OCI-LY7 (cell line): ENCODE measurements at regions not wholly inside any gene's neighbourhood (a gene's known extent, or its start where the extent isn't known, plus 50 kb on each side); places are given as distances from the start of the nearest gene placed in this dataset.

Source experiments
- BruUV-seq: library from RNA; stranded (reverse); fragments of 400-500 nt; replicated peaks from 2 replicates; lab custom pipeline; 2021; lab: Mats Ljungman, UMichigan
- CTCF ChIA-PET: fragments of 300-600 bp; sonication (Branson Sonifier 250); formaldehyde crosslinking; loops from one replicate; lab custom pipeline; 2022; ENCODE audit warnings: antibody characterized with exemption; ENCODE audit not compliant: unreplicated experiment; lab: Charles Lee
- POLR2A ChIA-PET: fragments of 300-600 bp; sonication (Branson Sonifier 250); formaldehyde crosslinking; loops from one replicate; lab custom pipeline; 2022; ENCODE audit warnings: antibody characterized with exemption; lab: Charles Lee
- DNase-seq: peaks from one replicate; pipeline ENCODE4 v3.0.0-alpha.2; 2015; ENCODE audit warnings: low spot score
- H2AFZ ChIP-seq: fragments of 200-600 bp; sonication (generic), shearing (Covaris generic); 2 replicates; pipeline ENCODE4 v1.6.1; 2014; ENCODE audit warnings: mild to moderate bottlenecking, antibody characterized with exemption, low read length, moderate library complexity
- H3K27ac ChIP-seq: fragments of 200-600 bp; sonication (generic); 2 replicates; pipeline ENCODE4 v1.5.1; 2014; ENCODE audit warnings: mixed run types, low read depth, mild to moderate bottlenecking, moderate library complexity, low read length, inconsistent platforms; ENCODE audit not compliant: poor library complexity, severe bottlenecking
- H3K36me3 ChIP-seq: fragments of 200-600 bp; sonication (generic); 2 replicates; pipeline ENCODE4 v1.6.1; 2014; ENCODE audit warnings: mild to moderate bottlenecking, antibody characterized with exemption, low read length, moderate library complexity, mixed read lengths; ENCODE audit not compliant: insufficient read depth
- H3K4me1 ChIP-seq: fragments of 200-600 bp; sonication (generic); 2 replicates; pipeline ENCODE4 v1.5.1; 2014; ENCODE audit warnings: mild to moderate bottlenecking, low read length; ENCODE audit not compliant: insufficient read depth, poor library complexity, severe bottlenecking
- H3K4me2 ChIP-seq: fragments of 200-600 bp; sonication (generic); 2 replicates; pipeline ENCODE4 v1.6.1; 2014; ENCODE audit warnings: mild to moderate bottlenecking, low read length
- H3K4me3 ChIP-seq: fragments of 200-600 bp; sonication (generic); 2 replicates; pipeline ENCODE4 v1.5.1; 2014; ENCODE audit warnings: mild to moderate bottlenecking, low read depth, low read length; ENCODE audit not compliant: poor library complexity, severe bottlenecking
- H3K79me2 ChIP-seq: fragments of 200-600 bp; sonication (generic); 2 replicates; pipeline ENCODE4 v1.6.1; 2016; ENCODE audit warnings: low read depth, mild to moderate bottlenecking, low read length, moderate library complexity, mixed read lengths; ENCODE audit not compliant: insufficient read depth
- H3K9me2 ChIP-seq: fragments of 200-600 bp; sonication (generic); 2 replicates; pipeline ENCODE4 v1.6.1; 2016; ENCODE audit warnings: mild to moderate bottlenecking, low read length, mixed read lengths; ENCODE audit not compliant: insufficient read depth
- H3K9me3 ChIP-seq: fragments of 200-600 bp; sonication (generic); 2 replicates; pipeline ENCODE4 v1.6.1; 2014; ENCODE audit warnings: mild to moderate bottlenecking, mixed run types, low read length, mixed read lengths
- H4K20me1 ChIP-seq: fragments of 200-600 bp; sonication (generic); 2 replicates; pipeline ENCODE4 v1.6.1; 2014; ENCODE audit warnings: mild to moderate bottlenecking, antibody characterized with exemption, low read length, moderate library complexity, mixed read lengths; ENCODE audit not compliant: insufficient read depth
- EZH2phosphoT487 ChIP-seq: fragments of 200-600 bp; sonication (generic); IDR thresholded peaks from 2 replicates; pipeline ENCODE4 v1.6.1; 2018; ENCODE audit warnings: low read depth, borderline replicate concordance, mild to moderate bottlenecking, mixed run types, antibody characterized with exemption, low read length, moderate library complexity, mixed read lengths
- intact Hi-C: fragments of 100-400 bp; cut with micrococcal nuclease; formaldehyde crosslinking; loops from one replicate; pipeline ENCODE4 v1.10.0; 2022; ENCODE audit not compliant: unreplicated experiment
- TF ChIP-seq, protein P1 (sequence below): fragments of 200-600 bp; sonication (generic); conservative IDR thresholded peaks from 2 replicates; pipeline ENCODE4 v1.5.1; 2014; ENCODE audit warnings: mild to moderate bottlenecking, antibody characterized with exemption, low read length, moderate library complexity, mixed read lengths

DNA sequence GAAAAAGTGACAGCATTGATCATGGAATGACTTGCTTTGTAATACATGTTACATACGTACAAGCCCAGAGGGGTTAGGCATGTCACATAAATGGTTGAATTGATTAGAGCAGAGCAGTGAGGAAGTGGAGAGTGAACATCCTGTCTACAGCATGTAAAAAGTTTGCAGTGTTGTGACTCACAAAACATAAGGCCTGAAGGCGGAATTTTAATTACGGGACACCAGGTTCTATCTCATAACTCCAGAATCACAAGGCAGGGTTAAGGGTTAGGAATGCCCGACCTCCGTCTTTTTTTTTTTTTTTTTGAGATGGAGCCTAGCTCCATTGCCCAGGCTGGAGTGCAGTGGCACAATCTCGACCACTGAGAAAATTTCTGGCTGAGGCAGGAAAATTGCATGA is 83.9 kb downstream of the MUC16 start:
- no peaks in the 10 kb centered on the region for H3K9me2 ChIP-seq
- H2AFZ ChIP-seq = no peak overlapping the region
- no peak overlapping the region for H3K27ac ChIP-seq
- ChIA-PET CTCF (no interaction called here), POLR2A (no interaction called here)
- no peak overlapping the region for H3K4me2 ChIP-seq
- H3K4me1 ChIP-seq = no peaks in the 10 kb centered on the region
- H4K20me1 ChIP-seq = no peaks in the 10 kb centered on the region
- H3K4me3 ChIP-seq = no peak overlapping the region
- no peaks in the 10 kb centered on the region for H3K9me3 ChIP-seq
- BruUV-seq = no TSS peak
- intact Hi-C loops = no loop called here
- TF ChIP-seq EZH2phosphoT487 = no peak
- TF ChIP-seq, protein P1, sequence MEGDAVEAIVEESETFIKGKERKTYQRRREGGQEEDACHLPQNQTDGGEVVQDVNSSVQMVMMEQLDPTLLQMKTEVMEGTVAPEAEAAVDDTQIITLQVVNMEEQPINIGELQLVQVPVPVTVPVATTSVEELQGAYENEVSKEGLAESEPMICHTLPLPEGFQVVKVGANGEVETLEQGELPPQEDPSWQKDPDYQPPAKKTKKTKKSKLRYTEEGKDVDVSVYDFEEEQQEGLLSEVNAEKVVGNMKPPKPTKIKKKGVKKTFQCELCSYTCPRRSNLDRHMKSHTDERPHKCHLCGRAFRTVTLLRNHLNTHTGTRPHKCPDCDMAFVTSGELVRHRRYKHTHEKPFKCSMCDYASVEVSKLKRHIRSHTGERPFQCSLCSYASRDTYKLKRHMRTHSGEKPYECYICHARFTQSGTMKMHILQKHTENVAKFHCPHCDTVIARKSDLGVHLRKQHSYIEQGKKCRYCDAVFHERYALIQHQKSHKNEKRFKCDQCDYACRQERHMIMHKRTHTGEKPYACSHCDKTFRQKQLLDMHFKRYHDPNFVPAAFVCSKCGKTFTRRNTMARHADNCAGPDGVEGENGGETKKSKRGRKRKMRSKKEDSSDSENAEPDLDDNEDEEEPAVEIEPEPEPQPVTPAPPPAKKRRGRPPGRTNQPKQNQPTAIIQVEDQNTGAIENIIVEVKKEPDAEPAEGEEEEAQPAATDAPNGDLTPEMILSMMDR = no peak
- no peaks in the 10 kb centered on the region for H3K36me3 ChIP-seq
- DNase-seq = no peak
- H3K79me2 ChIP-seq = no peaks in the 10 kb centered on the region

DNA sequence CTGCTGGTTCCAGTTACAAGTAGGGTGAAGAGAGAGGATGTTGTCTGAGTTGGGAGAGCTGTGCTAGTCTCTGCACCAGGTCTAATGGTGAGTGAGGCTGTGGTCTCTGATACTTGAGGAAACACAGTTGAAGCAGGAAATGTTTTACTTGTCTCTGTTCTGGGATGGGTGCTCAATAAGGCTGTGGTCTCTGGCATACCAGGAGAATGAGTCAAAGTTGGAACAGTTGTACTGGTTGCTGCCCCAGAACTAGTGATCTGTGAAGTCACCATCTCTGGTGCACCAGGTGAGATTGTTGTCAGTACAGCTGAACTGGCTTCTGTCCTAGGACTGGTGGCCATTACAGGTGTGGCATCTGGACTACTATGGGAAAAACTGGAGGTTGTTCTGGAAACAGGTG is 74.7 kb downstream of the MUC16 start:
- CTCF ChIA-PET = no interaction called here
- Histone ChIP-seq H3K79me2 (no peaks in the 10 kb centered on the region), H3K4me1 (no peaks in the 10 kb centered on the region)

DNA sequence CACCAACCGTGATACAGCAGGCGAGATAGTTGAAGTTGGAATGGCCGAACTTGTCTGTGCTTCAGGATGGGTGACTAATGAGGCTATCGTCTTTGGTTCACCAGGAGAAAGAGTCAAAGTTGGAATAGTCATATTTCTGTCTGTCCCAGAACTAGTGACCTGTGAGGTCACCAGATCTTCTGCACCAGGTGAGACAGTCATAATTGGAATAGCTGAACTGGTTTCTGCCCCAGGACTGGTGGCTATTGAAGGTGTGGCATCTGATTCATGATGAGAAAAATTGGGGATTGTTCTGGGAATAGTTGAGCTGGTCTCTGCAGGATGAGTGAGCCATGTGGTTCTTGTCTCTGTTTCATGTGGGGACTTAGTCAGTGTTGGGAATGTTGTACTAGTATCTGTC is 71.6 kb downstream of the MUC16 start:
- intact Hi-C loops = no loop called here
- CTCF ChIA-PET = no interaction called here
- DNase-seq = no peak
- Histone ChIP-seq H3K9me2 (no peaks in the 10 kb centered on the region), H4K20me1 (no peaks in the 10 kb centered on the region), H3K4me2 (no peak overlapping the region), H3K9me3 (no peaks in the 10 kb centered on the region), H3K4me3 (no peak overlapping the region), H3K27ac (no peak overlapping the region), H2AFZ (no peak overlapping the region), H3K4me1 (no peaks in the 10 kb centered on the region), H3K36me3 (no peaks in the 10 kb centered on the region), H3K79me2 (no peaks in the 10 kb centered on the region)
- no TSS peak for BruUV-seq
- POLR2A ChIA-PET = no interaction called here
- TF ChIP-seq EZH2phosphoT487 = no peak
- TF ChIP-seq, protein P1 = no peak

More for the DNA sequence above, 74.7 kb downstream of the MUC16 start:
- Histone ChIP-seq H3K9me3 (no peaks in the 10 kb centered on the region), H3K36me3 (no peaks in the 10 kb centered on the region), H3K4me3 (no peak overlapping the region), H3K4me2 (no peak overlapping the region), H4K20me1 (no peaks in the 10 kb centered on the region), H3K9me2 (no peaks in the 10 kb centered on the region), H3K27ac (no peak overlapping the region), H2AFZ (no peak overlapping the region)
- no TSS peak for BruUV-seq
- DNase-seq = no peak
- intact Hi-C loops = no loop called here
- TF ChIP-seq, protein P1 = no peak
- TF ChIP-seq EZH2phosphoT487 = no peak
- POLR2A ChIA-PET = no interaction called here
